Natural killer cell (primary cell): ENCODE measurements at regions not wholly inside any gene's neighbourhood (a gene's known extent, or its start where the extent isn't known, plus 50 kb on each side); places are given as distances from the start of the nearest gene placed in this dataset.
A peak's percentile ranks its signal among the peaks of the same experiment; 100 is the strongest.

Experiments
- ATAC-seq, 3 donors: fragments of 150-1000 bp in 2 of 3; fragments of 200-7000 bp in 1 of 3; cut with Tn5 transposase; 1 replicate in 1 of 3; 2 replicates in 2 of 3; pipeline ENCODE4 v1.10.0; 2021; ENCODE audit warnings: mild to moderate bottlenecking in 2 of 3, moderate library complexity in 2 of 3
- DNase-seq, 2 donors: peaks; one replicate each; pipeline versions ENCODE4 v3.0.0 to v3.0.0-alpha.2; 2013 to 2021; ENCODE audit warnings: mixed read lengths in 1 of 2
- H3K27ac ChIP-seq: one replicate; pipeline ENCODE4 v1.5.1; 2013; ENCODE audit warnings: mild to moderate bottlenecking, low read length
- H3K27me3 ChIP-seq: one replicate; pipeline ENCODE4 v1.6.1; 2013; ENCODE audit warnings: low read length; ENCODE audit not compliant: control insufficient read depth, insufficient read depth
- H3K36me3 ChIP-seq: one replicate; pipeline ENCODE4 v1.6.1; 2013; ENCODE audit warnings: low read length; ENCODE audit not compliant: control insufficient read depth, insufficient read depth
- H3K4me1 ChIP-seq: one replicate; pipeline ENCODE4 v1.6.1; 2013; ENCODE audit warnings: low read length; ENCODE audit not compliant: control insufficient read depth, insufficient read depth
- H3K4me3 ChIP-seq: one replicate; pipeline ENCODE4 v1.5.1; 2013; ENCODE audit warnings: low read length
- H3K9me3 ChIP-seq: one replicate; pipeline ENCODE4 v1.6.1; 2013; ENCODE audit warnings: low read length; ENCODE audit not compliant: control insufficient read depth, insufficient read depth
- H3K27ac Mint-ChIP-seq, 2 donors: one replicate each; pipeline ENCODE4 v1.8.0; 2022; ENCODE audit warnings: mild to moderate bottlenecking in 2 of 2, mixed read lengths in 2 of 2, moderate library complexity in 1 of 2
- H3K27me3 Mint-ChIP-seq, 2 donors: one replicate each; pipeline ENCODE4 v1.8.0; 2022; ENCODE audit warnings: low read depth in 2 of 2, mixed read lengths in 2 of 2
- H3K36me3 Mint-ChIP-seq: one replicate; pipeline ENCODE4 v1.8.0; 2022; ENCODE audit warnings: mixed read lengths
- H3K4me1 Mint-ChIP-seq, 2 donors: one replicate each; pipeline ENCODE4 v1.8.0; 2022; ENCODE audit warnings: mixed read lengths in 2 of 2
- H3K4me3 Mint-ChIP-seq: one replicate; pipeline ENCODE4 v1.8.0; 2022; ENCODE audit warnings: mild to moderate bottlenecking, moderate library complexity, mixed read lengths
- H3K9me3 Mint-ChIP-seq, 2 donors: one replicate each; pipeline ENCODE4 v1.8.0; 2022; ENCODE audit warnings: mixed read lengths in 2 of 2
- CTCF ChIP-seq: fragments of 200-600 bp; IDR thresholded peaks from one replicate; pipeline ENCODE4 v1.8.0; 2022; ENCODE audit warnings: antibody characterized with exemption
- WGBS: methylation state at CpG from one replicate; pipeline ENCODE4 v1.1.7; 2013; ENCODE audit warnings: missing lambda C conversion rate; ENCODE audit not compliant: insufficient coverage; 5-methylcytosine and 5-hydroxymethylcytosine counted together
- intact Hi-C: fragments of 100-400 bp; cut with micrococcal nuclease; formaldehyde crosslinking; loops from one replicate; pipeline ENCODE4 v1.14.2; 2022

GRCh38 chr1:91611483-91611917 lies 110.8 kb downstream of the CDC7 start:
- ATAC-seq: no peak

GRCh38 chr1:91613595-91613994 lies 112.9 kb downstream of the CDC7 start:
- WGBS: 100% methylated on average over 1 of the region's 1 CpG
- Mint-ChIP-seq H3K4me1 (peaks cover 25 to 34% of the 10 kb centered on the region in 2 donors), H3K4me3 (no peak overlapping the region), H3K9me3 (no peaks in the 10 kb centered on the region), H3K27ac (no peak overlapping the region), H3K27me3 (no peaks in the 10 kb centered on the region), H3K36me3 (no peaks in the 10 kb centered on the region)
- H3K9me3 ChIP-seq: no peaks in the 10 kb centered on the region
- peaks cover 3% of the 10 kb centered on the region for H3K4me1 ChIP-seq
- intact Hi-C loops: no loop called here
- H3K36me3 ChIP-seq: no peaks in the 10 kb centered on the region
- H3K4me3 ChIP-seq: no peak overlapping the region
- no peak overlapping the region for H3K27ac ChIP-seq
- TF ChIP-seq CTCF: no peak
- no peak for ATAC-seq
- no peak for DNase-seq
- no peaks in the 10 kb centered on the region for H3K27me3 ChIP-seq

More at GRCh38 chr1:91611483-91611917, 110.8 kb downstream of the CDC7 start:
- no peaks in the 10 kb centered on the region for H3K27me3 Mint-ChIP-seq
- 86% methylated on average over 11 of the region's 12 CpGs for WGBS
- Histone ChIP-seq H3K4me1 (peaks cover 3% of the 10 kb centered on the region), H3K4me3 (no peak overlapping the region), H3K27ac (no peak overlapping the region), H3K9me3 (no peaks in the 10 kb centered on the region), H3K27me3 (no peaks in the 10 kb centered on the region), H3K36me3 (no peaks in the 10 kb centered on the region)
- TF ChIP-seq CTCF: no peak
- H3K36me3 Mint-ChIP-seq: no peaks in the 10 kb centered on the region
- no peaks in the 10 kb centered on the region for H3K9me3 Mint-ChIP-seq
- H3K27ac Mint-ChIP-seq: no peak overlapping the region
- DNase-seq: no peak
- peaks cover 17 to 26% of the 10 kb centered on the region in 2 donors for H3K4me1 Mint-ChIP-seq
- intact Hi-C loops: no loop called here
- no peak overlapping the region for H3K4me3 Mint-ChIP-seq

GRCh38 chr1:91616712-91617111 lies 116.1 kb downstream of the CDC7 start:
- TF ChIP-seq CTCF: no peak
- DNase-seq (no peak), ATAC-seq (no peak)
- intact Hi-C loops: no loop called here
- Mint-ChIP-seq H3K36me3 (no peaks in the 10 kb centered on the region), H3K27me3 (no peaks in the 10 kb centered on the region), H3K9me3 (no peaks in the 10 kb centered on the region), H3K4me1 (peaks cover 25 to 28% of the 10 kb centered on the region in 2 donors), H3K4me3 (no peak overlapping the region), H3K27ac (no peak overlapping the region)
- Histone ChIP-seq H3K4me1 (peaks cover 3% of the 10 kb centered on the region), H3K4me3 (no peak overlapping the region), H3K27me3 (no peaks in the 10 kb centered on the region), H3K27ac (no peak overlapping the region), H3K9me3 (no peaks in the 10 kb centered on the region), H3K36me3 (no peaks in the 10 kb centered on the region)
- 97% methylated on average over 3 of the region's 3 CpGs for WGBS

- ATAC-seq (no peak), DNase-seq (peak in 1 of 2 donors; percentile 37)
- Mint-ChIP-seq H3K27me3 (no peaks in the 10 kb centered on the region), H3K4me1 (peaks cover 25 to 28% of the 10 kb centered on the region in 2 donors), H3K36me3 (no peaks in the 10 kb centered on the region), H3K4me3 (no peak overlapping the region), H3K9me3 (no peaks in the 10 kb centered on the region), H3K27ac (no peak overlapping the region)
- no peak for TF ChIP-seq CTCF
- H3K27ac ChIP-seq: no peak overlapping the region
- no peaks in the 10 kb centered on the region for H3K36me3 ChIP-seq
- WGBS: 75% methylated on average over 5 of the region's 5 CpGs
- no peaks in the 10 kb centered on the region for H3K9me3 ChIP-seq
- H3K4me1 ChIP-seq: peaks cover 3% of the 10 kb centered on the region
- no peak overlapping the region for H3K4me3 ChIP-seq
- H3K27me3 ChIP-seq: no peaks in the 10 kb centered on the region
- intact Hi-C loops: no loop called here
Observed at GRCh38 chr1:91617285-91617765, 116.7 kb downstream of the CDC7 start.
